Renal pelvis (tissue), 1 donor: ENCODE measurements at regions not wholly inside any gene's neighbourhood (a gene's known extent, or its start where the extent isn't known, plus 50 kb on each side); places are given as distances from the start of the nearest gene placed in this dataset.
"Not testable (repeated sequence)": the region's sequence is repeated elsewhere in the genome, so short reads cannot be mapped to it uniquely, and the experiment has no call there.

Source experiments
- DNase-seq: peaks from one replicate; pipeline ENCODE4 v3.0.0-alpha.2; 2013

GRCh38 chr6:168255283-168255881 is 64.2 kb downstream of the DACT2 start:
- DNase-seq = no peak

DNA sequence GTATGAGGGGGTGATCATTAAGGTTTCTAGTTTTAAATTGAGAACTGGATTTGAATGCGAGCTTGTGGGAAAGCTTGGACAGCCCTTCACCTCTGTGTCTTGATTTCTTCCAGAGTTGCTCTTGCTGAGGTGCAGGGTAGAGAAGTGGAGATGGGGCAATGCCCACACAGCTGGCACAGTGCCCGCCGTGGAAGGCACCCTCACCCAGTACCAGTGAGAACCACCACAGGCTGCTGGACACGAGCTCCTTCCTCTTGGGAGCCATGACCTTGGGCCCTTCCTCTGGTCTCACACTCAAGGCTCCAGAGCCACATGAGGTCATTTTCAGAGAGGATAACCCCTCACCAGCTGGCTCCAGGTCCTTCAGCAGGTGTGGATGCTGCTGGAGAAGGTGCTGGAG is 67.3 kb downstream of the DACT2 start:
- DNase-seq = no peak

GRCh38 chr6:168250250-168250649 is 69.3 kb downstream of the DACT2 start:
- DNase-seq = no peak

DNA sequence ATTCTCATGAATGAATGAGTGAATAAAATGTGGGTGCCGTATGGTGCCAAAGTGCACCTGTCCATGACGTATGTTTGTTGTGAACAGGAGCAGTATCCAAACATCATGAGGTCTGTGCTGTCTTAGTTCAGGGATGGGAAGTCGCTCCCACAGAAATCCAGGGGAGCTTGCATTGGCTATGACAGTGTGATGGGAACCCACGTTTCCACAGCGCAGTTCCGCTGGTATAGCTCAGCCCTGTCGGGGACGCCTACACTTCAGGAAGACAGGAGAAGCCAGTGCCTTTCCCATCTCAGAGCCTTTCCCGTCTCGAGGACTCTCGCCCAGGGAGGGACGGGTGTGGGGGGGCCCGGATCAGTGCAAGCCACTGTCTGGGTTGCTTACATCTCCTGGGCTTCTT is 69.8 kb downstream of the DACT2 start:
- DNase-seq = no peak

GRCh38 chr6:168248148-168248620 is 71.4 kb downstream of the DACT2 start:
- DNase-seq = no peak

DNA sequence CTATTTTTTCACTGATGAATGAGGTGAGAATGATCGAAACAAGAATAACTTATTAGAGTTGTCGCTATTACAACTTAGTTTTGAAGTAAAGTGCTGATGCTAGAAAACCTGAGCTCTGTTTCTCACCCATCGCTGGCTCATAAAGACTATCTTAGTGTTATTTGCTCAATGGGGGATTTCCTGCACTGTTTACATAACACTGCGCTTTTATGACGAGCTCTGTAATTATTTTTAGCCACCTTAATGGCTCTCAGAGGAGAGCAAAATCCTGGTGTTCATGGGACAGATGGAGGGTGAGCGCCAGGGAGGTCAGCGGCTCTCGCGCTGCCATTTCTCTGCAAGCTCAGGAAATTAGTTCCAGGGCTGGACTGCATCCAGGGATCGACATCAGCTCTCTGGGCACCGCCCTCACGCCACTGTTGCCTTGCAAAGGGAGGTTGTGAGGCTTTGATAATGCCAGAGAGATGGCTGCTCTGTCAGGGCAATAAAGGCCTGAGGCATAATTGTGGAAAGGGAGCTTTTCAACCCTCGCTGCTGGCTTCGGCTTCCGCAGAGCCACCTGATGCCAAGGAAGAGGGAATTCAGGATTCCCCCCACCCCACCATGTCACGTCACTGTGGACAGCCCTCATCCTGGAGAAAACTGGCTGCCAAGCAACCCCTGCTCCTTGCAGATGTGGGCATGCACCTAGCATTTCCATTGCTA is 72.0 kb downstream of the DACT2 start:
- no peak for DNase-seq

DNA sequence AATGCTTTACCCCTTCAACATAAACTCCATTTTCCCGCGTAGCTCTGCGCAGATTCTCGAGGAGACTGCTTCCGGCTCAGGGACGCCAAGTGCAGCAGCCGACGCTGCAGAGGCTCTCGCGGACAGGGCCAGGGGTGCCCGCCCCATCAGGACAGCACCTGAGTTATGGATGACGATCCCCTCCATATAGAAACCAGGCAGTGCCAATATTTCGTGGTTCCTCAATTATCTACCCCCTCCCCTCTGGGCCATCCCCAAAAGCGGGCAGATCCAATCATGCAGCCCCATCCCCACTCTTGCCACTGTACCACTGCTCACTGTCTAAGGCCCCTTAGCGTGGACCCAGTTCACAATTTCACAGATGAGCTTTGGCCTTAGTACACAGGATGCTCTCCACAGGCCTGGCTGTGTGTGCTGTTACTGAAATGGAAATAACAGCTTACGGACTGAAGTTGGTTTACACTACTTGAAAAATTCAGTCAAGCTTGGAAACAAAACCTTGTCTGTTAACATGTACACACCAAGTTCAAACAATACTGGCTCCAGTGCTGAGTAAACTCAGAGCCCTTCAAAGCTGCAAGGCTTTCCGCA is 74.5 kb downstream of the DACT2 start:
- no peak for DNase-seq

GRCh38 chr6:168243812-168244376 is 75.7 kb downstream of the DACT2 start:
- DNase-seq = no peak

GRCh38 chr6:168242940-168243225 is 76.7 kb downstream of the DACT2 start:
- DNase-seq = no peak

GRCh38 chr6:168242111-168242939 is 77.3 kb downstream of the DACT2 start:
- no peak for DNase-seq

DNA sequence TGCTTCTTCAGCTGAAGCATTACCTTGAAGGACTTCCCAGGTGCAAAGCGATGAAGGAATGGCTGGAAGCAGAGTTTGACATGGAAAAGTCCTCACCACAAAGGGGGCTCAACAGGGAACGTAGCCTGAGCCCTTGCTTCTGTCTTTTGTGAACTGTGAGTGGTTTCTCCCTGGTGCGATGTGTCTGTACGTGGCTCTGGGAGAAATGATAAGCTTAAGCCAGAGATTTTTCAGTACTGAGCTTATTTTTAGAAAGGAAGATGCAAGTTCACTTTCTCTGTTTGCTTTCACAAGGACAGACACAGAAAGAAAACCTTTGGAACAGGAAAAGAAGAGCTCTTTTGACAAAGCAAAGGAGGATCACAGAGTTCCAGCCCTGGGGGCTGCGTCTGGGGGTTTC is 79.4 kb downstream of the DACT2 start:
- no peak for DNase-seq

DNA sequence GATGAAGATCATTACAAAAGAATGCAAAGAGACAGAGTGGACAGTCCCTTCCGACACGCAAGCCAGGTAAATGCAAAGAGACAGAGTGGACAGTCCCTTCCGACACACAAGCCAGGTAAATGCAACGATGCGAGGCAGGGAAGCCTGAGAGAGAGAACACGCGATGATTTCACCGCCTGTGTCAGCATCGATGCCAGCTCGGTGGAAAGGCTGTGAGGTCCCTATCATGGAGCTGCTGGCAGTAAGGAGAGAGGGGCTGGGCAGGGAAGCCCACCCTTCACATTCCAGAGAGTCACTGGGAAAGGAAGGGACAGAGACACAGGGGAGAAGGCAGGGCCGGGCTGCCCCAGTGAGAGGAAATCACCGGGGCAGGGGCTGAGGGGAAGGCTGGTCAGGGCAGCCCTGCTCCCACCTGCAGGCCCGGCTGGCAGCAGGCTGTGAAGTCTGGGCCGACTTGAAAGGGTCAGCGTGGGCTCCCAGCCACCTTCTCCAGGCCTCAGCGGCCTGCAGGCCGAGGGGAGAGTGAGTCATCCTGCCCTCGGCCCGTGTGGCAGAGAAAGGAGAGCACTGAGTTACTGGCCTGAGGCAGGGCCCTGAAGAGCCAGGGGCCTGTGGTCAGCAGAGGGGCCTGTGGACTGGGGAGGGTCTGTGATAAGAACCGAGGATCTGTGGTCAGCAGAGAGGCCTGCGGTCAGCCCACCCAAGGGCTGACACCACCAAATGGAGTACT is 80.4 kb downstream of the DACT2 start:
- no peak for DNase-seq

DNA sequence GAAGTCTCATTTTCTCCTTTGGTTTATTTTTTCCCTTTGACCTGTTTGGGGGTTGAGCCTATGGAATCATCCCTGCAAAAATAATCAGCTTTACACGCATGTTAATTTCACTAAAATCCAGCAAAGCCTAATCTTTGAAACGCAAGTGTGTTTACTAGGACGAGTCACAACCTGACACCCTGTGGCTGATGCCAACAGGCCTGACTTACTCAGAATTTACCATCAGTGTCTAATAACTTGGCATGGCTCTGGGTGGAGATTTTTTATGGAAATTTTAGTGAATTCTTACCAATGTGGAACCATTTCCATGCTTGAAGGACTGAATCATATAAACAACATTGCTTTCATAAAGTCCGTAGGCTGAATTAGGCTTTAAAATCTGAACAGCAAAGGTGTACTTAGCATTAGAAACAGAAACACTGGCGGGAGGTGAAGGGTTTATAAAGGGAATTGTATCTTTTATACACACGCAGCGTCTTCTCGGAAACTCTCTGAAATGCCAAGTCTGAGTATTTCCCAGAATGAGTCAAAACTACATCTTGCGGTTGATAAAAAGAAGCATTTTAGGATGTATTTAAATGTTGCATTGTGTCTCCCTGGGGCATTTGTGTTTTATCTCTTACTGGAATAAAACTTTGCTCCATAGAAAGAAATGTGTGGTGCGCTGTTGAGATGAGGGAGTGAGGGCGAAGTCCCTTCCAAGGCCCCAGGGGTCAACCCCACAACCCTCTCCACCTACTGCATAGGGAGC is 81.2 kb downstream of the DACT2 start:
- DNase-seq = no peak

GRCh38 chr6:168233875-168234213 is 85.7 kb downstream of the DACT2 start:
- DNase-seq = not testable (repeated sequence)

DNA sequence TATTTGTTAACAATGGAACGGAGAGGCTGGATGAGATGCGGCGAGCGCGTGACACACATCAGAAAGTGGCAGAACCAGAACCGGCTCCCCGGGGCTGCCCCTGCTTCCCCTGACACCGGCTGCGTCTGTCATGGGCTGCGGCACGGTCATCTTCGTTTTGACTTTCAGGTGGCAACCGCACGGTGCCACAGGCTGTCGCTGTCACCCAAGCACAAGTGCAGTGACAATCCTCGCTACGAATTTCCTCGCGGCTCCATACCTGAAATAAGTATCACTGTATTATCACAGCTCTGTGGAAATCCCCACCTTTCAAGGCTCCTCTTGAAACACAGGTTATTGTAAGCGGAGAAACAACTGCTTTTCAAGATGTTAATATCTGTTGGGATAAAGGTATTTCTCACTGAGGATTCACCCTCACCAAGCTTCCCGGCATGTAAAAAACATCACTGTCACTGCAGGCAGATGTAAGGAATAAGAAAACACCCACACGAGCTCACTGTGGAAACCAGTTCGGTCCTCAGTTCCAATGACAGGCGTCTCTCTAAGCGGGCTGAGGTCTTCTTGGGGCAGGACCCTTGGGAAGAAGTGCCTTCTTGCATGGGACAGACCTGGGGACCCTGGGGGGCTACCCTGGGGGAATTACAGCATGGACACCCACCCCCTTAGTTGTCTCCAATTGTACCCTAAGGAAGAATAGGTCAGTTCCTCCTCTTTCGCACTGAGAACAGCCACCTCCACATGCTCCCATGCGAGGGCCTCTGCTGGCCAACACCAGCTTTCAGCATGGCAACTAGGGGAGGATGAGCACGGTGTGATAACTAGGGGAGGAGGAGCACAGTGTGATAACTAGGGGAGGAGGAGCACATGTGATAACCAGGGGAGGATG is 86.3 kb downstream of the DACT2 start:
- no peak for DNase-seq

- no peak for DNase-seq
Measured at GRCh38 chr6:168232528-168232927, 87.0 kb downstream of the DACT2 start.

GRCh38 chr6:168232062-168232461 is 87.5 kb downstream of the DACT2 start:
- no peak for DNase-seq

- DNase-seq = no peak
Measured at GRCh38 chr6:168231393-168231957, 88.1 kb downstream of the DACT2 start.

- no peak for DNase-seq
Measured at GRCh38 chr6:168229368-168229752, 90.2 kb downstream of the DACT2 start.
